ENCODE measurements at regions not wholly inside any gene's neighbourhood (a gene's known extent, or its start where the extent isn't known, plus 50 kb on each side); places are given as distances from the start of the nearest gene placed in this dataset.

- no peak for DNase-seq
Measured at GRCh38 chr5:103461243-103461642, 101.3 kb downstream of the NUDT12 start.

GRCh38 chr5:103458497-103459040, 104.0 kb downstream of the NUDT12 start:
- no peak for DNase-seq

- no peak for DNase-seq
Measured at GRCh38 chr5:103456476-103456875, 106.1 kb downstream of the NUDT12 start.

GRCh38 chr5:103455796-103456195, 106.8 kb downstream of the NUDT12 start:
- no peak for DNase-seq

- DNase-seq: no peak
Measured at GRCh38 chr5:103454770-103455169, 107.8 kb downstream of the NUDT12 start.

- DNase-seq: no peak
Measured at GRCh38 chr5:103452666-103453065, 109.9 kb downstream of the NUDT12 start.

- no peak for DNase-seq
Measured at GRCh38 chr5:103452089-103452488, 110.5 kb downstream of the NUDT12 start.

- no peak for DNase-seq
Measured at GRCh38 chr5:103451261-103451660, 111.3 kb downstream of the NUDT12 start.

- DNase-seq: no peak
Measured at GRCh38 chr5:103450333-103451061, 112.1 kb downstream of the NUDT12 start.

DNA sequence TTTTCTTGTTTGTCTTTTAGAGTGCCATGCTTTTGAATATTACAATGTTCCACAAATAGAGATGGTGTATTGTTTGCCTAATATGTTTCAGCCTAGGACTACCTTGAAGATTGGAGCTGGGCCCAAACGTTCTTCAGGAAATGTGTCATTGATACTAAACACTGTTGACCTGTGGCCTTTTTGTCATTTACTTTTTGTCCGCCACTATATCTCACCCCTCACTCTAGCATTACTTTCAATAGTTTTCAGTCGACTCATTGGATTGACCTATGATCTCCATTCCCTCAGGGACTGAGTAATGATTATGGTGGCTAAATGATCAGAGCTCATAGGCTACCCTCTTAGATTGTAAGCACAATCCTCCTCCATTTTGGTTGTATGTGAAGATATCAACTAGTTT, 115.8 kb downstream of the NUDT12 start:
- DNase-seq: no peak

- no peak for DNase-seq
Measured at GRCh38 chr5:103445426-103446035, 117.1 kb downstream of the NUDT12 start.

DNA sequence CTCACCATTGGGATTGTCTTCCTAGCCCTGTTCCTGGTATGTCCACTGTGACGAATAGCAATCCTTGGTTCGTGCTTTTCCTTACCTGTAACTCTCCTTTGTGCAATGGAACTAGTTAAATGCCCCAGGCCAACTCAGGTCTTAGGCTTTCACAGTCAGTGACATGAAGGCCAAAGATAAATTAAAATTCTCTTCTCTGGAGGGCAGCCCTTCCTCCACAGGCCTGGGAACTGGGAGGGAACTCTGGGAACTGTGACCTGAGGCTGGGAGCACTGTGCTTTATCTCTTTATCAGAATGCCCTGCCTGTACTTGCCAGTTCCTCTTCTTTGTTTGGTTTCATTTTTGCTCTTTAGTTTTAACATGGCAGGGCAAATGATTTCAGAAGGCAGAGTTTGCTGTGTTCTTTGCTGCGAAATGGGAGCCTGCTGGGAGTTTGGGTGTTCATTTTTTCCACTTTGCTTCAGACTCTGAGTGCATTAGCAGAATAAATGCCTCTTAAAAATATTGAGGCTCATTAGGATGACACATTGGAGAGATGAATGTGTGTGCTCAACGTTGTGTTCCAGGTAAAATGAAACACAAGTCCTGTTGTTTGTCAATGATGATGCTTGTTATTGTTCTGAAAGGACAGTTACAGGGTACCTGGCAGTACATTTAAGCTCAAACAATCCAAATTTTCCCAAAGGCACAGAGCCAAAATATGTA, 118.1 kb downstream of the NUDT12 start:
- DNase-seq: no peak

GRCh38 chr5:103442750-103443149, 119.8 kb downstream of the NUDT12 start:
- no peak for DNase-seq

DNA sequence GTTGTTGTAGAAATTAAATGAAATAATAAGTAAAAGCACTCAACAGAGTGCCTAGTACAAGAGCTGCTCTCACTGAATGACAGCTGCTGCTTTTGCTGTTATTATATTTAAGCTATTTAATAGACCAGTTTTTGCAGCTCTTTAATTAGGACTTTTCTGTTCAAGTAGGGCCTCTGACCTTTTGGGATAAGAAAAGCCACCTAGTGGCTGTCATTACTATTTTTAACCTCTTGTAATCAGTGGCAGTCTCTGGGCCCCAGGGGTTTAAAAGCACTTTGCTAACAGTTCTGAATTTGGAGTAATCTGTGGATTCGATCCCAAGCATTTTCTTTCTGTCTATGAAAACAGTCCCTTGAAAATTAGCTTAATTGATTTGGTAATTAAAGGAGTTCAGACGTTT, 121.1 kb downstream of the NUDT12 start:
- no peak for DNase-seq

DNA sequence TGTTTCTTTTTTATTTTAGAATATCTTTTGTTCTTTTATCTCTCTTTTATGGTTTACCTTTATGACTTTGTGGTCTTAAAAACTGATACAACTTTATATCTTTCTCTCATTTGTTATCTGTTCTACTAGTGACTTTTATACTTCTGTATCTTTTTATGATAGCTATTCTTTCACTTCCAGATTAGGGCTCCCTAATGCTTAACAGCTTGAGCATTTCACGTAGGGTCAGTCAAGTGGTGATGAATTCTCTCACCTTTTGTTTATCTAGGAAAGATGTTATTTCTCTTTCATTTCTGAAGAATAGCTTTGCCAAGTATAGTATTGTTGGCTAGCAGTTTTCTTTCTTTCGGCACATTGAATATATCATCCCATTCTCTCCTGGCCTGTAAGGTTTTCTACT, 123.6 kb downstream of the NUDT12 start:
- no peak for DNase-seq

- no peak for DNase-seq
Measured at GRCh38 chr5:103436656-103437055, 125.9 kb downstream of the NUDT12 start.

- no peak for DNase-seq
Measured at GRCh38 chr5:103436112-103436511, 126.5 kb downstream of the NUDT12 start.

GRCh38 chr5:103435136-103435889, 127.3 kb downstream of the NUDT12 start:
- DNase-seq: no peak

GRCh38 chr5:103434057-103434456, 128.5 kb downstream of the NUDT12 start:
- DNase-seq: no peak

- DNase-seq: no peak
Measured at GRCh38 chr5:103433211-103433610, 129.4 kb downstream of the NUDT12 start.

DNA sequence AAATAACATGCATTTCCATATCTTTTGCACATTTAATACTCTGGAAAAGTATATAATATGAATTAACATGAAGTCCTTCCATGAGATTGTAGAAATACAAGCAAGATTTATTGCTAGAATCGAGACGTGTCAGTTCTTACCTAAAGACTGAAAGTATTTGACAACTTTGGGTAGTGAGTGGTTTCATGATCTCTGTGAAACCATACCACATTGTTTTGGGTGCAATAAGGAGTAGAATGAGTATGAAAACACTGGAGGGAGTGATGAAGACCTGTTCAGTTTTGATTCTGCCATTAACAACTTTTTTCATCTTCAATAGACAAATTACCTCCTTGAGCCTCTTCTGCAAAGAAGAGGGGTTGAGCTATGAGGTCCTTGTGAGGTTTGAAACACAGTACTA, 133.7 kb downstream of the NUDT12 start:
- no peak for DNase-seq

DNA sequence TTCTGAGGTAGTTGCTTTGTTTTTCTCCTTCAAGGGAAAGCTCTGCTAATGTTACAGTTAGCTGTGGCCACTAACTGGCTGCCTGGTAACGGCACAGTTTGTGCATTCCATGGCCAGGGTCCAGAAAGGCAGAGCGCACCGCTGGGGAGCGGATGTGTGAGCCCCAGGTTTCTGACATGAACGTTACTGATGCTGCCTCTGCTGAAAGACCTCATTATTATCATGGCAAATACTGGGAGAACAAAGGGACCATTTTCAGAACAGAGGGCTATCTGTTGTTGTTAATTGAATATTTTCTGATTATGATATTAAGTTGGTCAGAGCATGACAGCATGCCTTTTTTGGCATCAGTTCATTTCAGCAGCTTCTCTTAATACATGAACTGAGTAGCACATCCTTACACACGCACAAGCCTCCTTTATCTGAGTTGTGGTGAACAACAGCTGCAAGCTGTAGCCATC, 134.1 kb downstream of the NUDT12 start:
- no peak for DNase-seq

DNA sequence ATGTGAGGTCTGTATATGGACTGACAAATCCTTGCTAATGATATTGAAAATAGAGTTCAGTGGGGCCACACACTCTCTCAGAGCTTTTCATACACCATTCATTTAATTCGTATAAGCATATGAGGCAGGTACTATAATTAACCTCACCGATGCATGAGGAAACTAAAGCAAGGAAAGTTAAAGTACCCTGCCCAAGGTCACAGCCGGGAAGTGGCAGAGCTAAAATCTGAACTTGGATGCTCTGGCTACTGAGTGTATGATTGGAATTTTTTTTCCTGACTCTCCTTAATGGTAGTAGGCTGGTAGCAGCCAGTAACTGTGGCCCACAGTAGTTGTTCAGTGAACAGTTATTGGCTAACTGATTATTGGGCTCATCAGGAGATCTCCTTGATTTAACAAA, 135.3 kb downstream of the NUDT12 start:
- no peak for DNase-seq
